ENCODE measurements at regions not wholly inside any gene's neighbourhood (a gene's known extent, or its start where the extent isn't known, plus 50 kb on each side); places are given as distances from the start of the nearest gene placed in this dataset.
"Not testable (repeated sequence)": the region's sequence is repeated elsewhere in the genome, so short reads cannot be mapped to it uniquely, and the experiment has no call there.

GRCh38 chr7:56466607-56467525 is 350.6 kb upstream of the NUPR2 start:
- DNase-seq, result not testable (repeated sequence)

- DNase-seq, result no peak
These were observed 333.5 kb upstream of the NUPR2 start for GRCh38 chr7:56449762-56450161.

- DNase-seq, result no peak
These were observed 331.9 kb upstream of the NUPR2 start for GRCh38 chr7:56447864-56448693.

- not testable (repeated sequence) for DNase-seq
These were observed 304.3 kb upstream of the NUPR2 start for GRCh38 chr7:56420528-56420927.

GRCh38 chr7:56375173-56375572 is 259.0 kb upstream of the NUPR2 start:
- DNase-seq, result no peak

- DNase-seq, result not testable (repeated sequence)
These were observed 258.4 kb upstream of the NUPR2 start for GRCh38 chr7:56374666-56375065.

GRCh38 chr7:56373314-56373713 is 257.1 kb upstream of the NUPR2 start:
- DNase-seq, result not testable (repeated sequence)

- DNase-seq, result not testable (repeated sequence)
These were observed 255.6 kb upstream of the NUPR2 start for GRCh38 chr7:56371792-56372191.

GRCh38 chr7:56370208-56370872 is 254.1 kb upstream of the NUPR2 start:
- not testable (repeated sequence) for DNase-seq

GRCh38 chr7:56367914-56368313 is 251.7 kb upstream of the NUPR2 start:
- DNase-seq, result not testable (repeated sequence)

GRCh38 chr7:56367411-56367810 is 251.2 kb upstream of the NUPR2 start:
- DNase-seq, result not testable (repeated sequence)

GRCh38 chr7:56366701-56367100 is 250.5 kb upstream of the NUPR2 start:
- DNase-seq, result not testable (repeated sequence)

- DNase-seq, result not testable (repeated sequence)
These were observed 236.4 kb upstream of the NUPR2 start for GRCh38 chr7:56352576-56352975.

- DNase-seq, result not testable (repeated sequence)
These were observed 235.0 kb upstream of the NUPR2 start for GRCh38 chr7:56351181-56351580.

GRCh38 chr7:56348311-56348710 is 232.1 kb upstream of the NUPR2 start:
- not testable (repeated sequence) for DNase-seq

- not testable (repeated sequence) for DNase-seq
These were observed 212.1 kb upstream of the NUPR2 start for GRCh38 chr7:56328327-56328726.

GRCh38 chr7:56290548-56290947 is 174.3 kb upstream of the NUPR2 start:
- DNase-seq, result no peak

- DNase-seq, result no peak
These were observed 171.4 kb upstream of the NUPR2 start for GRCh38 chr7:56287429-56288138.

GRCh38 chr7:56256108-56256507 is 139.9 kb upstream of the NUPR2 start:
- DNase-seq, result no peak

- no peak for DNase-seq
These were observed 133.9 kb upstream of the NUPR2 start for GRCh38 chr7:56250135-56250534.

GRCh38 chr7:56229631-56230030 is 113.4 kb upstream of the NUPR2 start:
- no peak for DNase-seq

- no peak for DNase-seq
These were observed 106.6 kb upstream of the NUPR2 start for GRCh38 chr7:56222866-56223265.
